Fibroblast of gingiva (primary cell): ENCODE measurements at regions not wholly inside any gene's neighbourhood (a gene's known extent, or its start where the extent isn't known, plus 50 kb on each side); places are given as distances from the start of the nearest gene placed in this dataset.
A peak's percentile ranks its signal among the peaks of the same experiment; 100 is the strongest.
"Not testable (repeated sequence)": the region's sequence is repeated elsewhere in the genome, so short reads cannot be mapped to it uniquely, and the experiment has no call there.

Source experiments
- DNase-seq: peaks from one replicate; pipeline ENCODE4 v3.0.0-alpha.2; 2011; ENCODE audit warnings: low read depth

- no peak for DNase-seq
These were observed 428.7 kb upstream of the ACVR2A start for GRCh38 chr2:147416099-147416498.

DNA sequence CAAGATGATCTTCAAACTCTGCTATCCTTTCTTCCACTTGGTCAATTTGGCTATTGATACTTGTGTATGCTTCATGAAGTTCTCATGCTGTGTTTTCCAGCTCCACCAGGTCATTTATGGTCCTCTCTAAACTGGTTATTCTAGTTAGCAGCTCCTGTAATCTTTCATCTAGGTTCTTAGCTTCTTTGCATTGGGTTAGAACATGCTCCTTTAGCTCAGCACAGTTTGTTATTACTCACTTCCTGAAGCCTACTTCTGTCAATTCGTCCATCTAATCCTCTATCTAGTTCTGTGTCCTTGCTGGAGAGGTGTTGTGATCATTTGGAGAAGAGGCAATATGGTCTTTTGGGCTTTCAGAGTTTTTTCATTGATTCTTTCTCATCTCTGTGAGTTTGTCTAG lies 430.2 kb upstream of the ACVR2A start:
- not testable (repeated sequence) for DNase-seq

- DNase-seq, result no peak
These were observed 436.5 kb upstream of the ACVR2A start for GRCh38 chr2:147408357-147408756.

DNA sequence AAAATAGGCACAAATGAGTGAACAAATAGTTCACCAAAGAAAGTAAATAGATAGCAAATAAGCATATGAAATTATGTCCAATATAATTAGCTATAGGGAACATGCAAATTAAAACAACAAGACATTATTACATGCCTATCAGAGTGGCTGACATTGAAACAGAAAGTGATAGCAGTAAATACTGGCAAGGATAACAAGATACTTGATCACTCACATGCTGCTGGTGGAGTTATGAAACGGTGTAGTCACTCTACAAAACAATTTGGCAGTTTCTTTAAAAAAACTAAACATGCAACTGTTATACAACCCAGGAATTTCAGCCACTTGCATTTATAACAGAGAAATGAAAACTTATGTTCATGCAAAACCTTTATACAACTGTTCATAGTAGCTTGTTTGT lies 439.2 kb upstream of the ACVR2A start:
- peak; percentile 57 for DNase-seq

DNA sequence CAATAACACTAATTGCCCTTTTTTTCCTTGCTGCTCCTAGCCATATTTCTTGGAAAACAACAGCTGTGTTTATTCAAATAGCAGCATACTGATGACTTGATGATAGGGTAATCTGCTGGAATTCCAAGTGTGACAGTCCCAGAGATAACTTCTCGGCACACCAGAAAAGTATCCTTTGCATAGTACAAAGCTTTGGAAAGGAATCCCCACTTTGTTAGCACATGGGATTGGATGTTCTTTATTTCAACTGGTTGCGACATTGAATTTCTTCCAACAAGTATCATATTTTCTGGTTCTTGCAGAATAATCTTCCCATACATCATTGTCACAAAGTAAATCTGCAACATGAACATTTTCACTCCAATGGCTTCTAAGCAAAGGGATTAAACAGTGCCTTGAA lies 445.8 kb upstream of the ACVR2A start:
- peak; percentile 71 for DNase-seq

- no peak for DNase-seq
These were observed 446.5 kb upstream of the ACVR2A start for GRCh38 chr2:147398301-147398700.

- no peak for DNase-seq
These were observed 447.9 kb upstream of the ACVR2A start for GRCh38 chr2:147396890-147397289.

DNA sequence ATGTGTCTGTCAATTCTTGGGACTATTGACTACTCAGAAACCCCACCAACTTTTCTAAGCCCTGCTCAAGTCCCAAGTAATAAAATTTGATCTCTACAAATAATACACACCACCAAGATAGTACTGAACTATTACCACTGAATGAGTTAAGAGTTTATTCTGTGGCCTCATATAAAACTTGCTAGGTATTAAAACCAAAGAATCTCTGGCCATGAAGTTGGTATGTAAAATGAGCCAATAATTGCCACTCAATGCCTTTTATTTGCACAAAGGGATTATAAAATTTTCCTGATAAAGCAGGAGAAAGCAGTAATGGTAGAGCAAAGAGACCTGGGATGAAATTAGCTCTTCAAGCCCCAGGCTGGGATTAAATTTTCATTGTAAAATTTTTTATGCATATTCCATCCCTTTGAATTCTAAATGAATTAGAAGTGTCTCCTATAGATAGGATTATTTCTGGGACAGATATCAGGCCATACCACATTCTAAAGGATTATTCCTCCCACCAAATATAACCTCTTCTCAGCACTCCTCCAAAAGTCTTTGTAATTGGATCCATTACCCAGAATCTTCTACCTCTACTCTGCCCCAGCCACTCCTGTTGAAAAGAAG lies 450.5 kb upstream of the ACVR2A start:
- DNase-seq, result no peak

- DNase-seq, result no peak
These were observed 452.6 kb upstream of the ACVR2A start for GRCh38 chr2:147392180-147392579.

- no peak for DNase-seq
These were observed 454.4 kb upstream of the ACVR2A start for GRCh38 chr2:147390475-147390874.

- DNase-seq, result no peak
These were observed 455.6 kb upstream of the ACVR2A start for GRCh38 chr2:147389218-147389617.

GRCh38 chr2:147388217-147388616 lies 456.6 kb upstream of the ACVR2A start:
- DNase-seq, result no peak

DNA sequence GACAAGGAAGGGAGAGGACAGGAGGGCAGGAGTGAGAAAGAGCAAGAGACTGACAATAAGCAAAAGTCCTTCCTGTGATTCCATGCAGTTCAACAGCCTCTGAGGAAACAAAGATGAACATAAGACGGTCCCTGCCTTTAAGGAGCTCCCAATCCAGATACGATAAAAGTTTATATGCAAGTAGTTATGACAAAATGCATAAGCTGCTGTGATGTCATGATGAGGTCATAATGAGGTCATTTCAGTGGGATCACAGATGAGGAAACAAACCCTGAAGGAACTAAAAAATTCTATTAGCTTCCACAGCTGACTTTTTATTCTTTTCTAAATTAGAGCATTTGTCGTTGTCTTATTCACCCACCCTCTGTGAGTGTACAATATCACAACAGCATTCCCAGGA lies 458.5 kb upstream of the ACVR2A start:
- no peak for DNase-seq

- no peak for DNase-seq
These were observed 459.2 kb upstream of the ACVR2A start for GRCh38 chr2:147385600-147385999.

- no peak for DNase-seq
These were observed 460.2 kb upstream of the ACVR2A start for GRCh38 chr2:147384659-147385058.

DNA sequence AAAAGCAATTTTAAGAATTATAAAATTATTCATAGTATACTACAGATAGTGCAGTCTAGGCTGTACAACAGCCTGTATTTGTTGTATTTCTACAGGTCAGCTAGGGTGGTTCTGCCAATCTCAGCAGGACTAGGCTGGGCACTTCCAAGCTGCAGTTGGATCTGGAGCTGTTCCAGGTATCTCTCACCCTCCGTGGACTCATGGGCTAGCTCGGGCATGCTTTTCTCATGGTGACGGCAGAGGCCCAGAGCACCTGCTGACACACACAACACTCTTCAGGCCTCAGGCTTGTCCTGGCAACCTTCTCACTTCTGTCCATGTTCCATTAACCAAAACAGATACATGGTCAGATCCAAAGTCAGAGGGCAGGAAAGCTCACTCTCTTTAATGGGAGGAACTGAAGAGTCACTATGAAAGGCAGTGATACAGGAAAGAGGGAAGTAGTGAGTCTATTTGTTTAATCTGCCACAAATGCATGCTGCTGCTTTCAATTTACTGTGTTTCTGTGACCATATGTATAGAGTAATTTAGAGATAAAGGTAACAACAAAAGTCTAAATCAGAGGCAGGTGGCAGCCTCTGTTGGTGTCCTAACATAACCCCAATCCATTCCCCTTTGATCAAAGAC lies 462.4 kb upstream of the ACVR2A start:
- no peak for DNase-seq

DNA sequence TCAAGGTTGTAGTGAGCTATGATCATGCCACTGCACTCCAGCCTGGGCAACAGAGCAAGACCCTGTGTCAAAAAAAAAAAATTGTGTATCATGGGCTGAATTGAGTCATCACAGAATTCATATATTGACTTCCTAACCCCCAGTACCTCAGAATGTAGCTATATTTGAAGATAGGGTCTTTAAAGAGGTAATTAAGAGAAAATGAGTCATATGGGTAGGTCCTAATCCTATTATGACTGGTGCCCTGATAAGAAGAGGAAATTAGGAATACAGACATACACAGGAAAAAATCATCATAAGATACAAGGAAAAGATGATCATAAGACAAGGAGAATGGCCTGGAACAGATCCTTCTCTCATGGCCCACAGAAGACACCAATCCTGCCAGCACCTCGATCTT lies 466.4 kb upstream of the ACVR2A start:
- DNase-seq, result no peak

GRCh38 chr2:147375073-147375472 lies 469.8 kb upstream of the ACVR2A start:
- DNase-seq, result no peak

DNA sequence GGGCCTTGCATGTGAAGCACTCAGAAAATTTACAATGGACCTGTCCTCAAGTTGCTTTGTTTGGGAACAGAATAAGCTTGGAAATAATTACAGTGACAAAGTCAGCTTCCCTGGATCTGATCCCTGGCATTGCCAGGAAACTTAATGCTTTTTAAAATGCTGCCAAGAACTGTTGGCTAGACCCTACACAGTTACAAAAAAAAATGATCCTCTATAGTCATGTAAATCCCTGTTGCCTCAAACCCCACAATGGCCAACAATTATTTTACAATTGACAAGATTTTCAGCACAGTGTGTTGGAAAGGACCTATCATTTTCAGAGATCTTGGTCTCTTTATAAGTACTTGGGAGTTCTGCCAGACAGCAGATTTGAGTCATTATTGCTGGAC lies 470.4 kb upstream of the ACVR2A start:
- DNase-seq, result peak; percentile 79

DNA sequence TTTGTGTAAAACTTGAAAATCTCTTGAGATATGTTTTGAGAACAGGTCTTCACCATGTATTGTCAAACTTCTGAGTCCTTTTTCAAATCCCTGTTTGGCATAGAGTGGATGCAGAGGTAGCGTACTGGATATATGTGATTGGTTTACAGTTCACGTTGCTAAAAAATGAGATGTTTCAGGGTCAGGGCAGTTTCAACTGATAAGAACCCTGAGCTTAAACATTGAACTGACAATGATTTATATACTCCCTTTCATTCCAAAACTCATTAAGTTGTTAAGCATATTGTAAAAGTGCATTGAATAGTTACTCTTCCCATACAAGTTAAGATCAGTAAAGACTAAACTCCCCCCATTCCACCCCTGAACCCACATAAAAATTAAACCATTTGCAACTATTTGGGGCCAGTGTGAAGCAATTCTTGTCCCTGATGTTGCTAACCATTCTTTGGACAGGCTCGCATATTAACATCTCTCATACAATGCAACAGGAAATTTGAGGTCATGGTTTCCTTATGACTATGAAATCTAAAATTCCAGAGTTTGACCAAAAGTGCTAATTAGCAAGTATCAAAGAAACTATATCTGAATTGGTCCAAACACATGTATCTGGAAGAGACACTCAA lies 470.9 kb upstream of the ACVR2A start:
- DNase-seq, result no peak

- DNase-seq, result peak; percentile 12
These were observed 476.5 kb upstream of the ACVR2A start for GRCh38 chr2:147368306-147368705.

DNA sequence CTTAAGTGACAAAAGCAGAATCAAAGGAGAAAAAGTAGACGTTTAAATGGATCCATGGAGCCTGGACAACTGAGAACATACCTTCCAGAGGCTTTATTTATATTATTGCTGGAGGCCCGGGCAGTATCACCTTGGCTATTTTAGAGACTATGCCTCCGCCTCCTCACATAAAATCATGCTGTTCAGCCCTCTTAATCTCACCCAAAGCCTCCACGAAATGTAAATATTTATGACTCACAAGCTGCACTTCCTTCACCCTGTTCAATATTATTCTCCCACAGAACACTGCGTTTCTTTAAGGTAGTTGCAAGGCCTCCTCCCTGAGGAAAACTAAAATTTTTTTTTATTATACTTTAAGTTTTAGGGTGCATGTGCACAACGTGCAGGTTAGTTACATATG lies 478.6 kb upstream of the ACVR2A start:
- no peak for DNase-seq

GRCh38 chr2:147365622-147366021 lies 479.2 kb upstream of the ACVR2A start:
- peak; percentile 6 for DNase-seq

DNA sequence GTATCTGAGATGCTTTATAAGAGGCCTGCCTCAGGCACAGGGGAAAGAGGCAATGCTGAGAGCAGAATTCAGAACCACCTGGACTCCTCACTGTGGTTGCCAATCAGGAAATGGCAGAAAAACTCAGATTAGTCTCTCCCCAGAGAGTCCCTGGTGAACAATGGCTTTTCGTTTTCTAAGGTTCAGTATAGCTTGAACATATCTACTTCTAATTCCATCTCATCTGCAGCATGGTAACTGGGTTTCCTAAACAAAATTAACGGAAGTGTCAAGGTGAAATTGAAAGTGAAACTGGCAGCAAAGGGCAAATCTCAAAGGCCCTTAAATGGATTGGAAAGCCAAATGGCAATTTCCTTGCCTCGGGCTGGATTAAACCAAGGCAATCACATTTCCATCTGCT lies 480.2 kb upstream of the ACVR2A start:
- DNase-seq, result no peak
